ENCODE measurements at regions not wholly inside any gene's neighbourhood (a gene's known extent, or its start where the extent isn't known, plus 50 kb on each side); places are given as distances from the start of the nearest gene placed in this dataset.

DNA sequence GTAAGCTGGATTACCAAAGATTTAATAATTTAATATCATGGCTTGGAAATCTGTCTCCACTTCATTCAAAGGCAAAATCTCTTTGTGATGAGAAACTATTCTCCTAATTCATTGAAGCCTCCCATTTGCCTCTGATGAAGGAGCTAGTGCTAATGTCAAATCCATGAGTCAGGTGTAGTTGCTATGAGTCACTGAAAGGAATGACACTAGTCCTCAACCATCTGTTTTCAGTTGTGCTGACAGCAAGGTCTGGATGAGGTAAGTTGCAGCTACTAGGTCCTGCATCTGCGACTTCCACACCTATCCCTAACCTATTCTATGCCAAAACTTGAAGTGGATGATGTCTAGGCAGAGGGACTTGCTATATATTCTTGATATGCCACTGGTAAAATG lies 324.0 kb upstream of the UBE2E3 start:
- DNase-seq, result no peak

DNA sequence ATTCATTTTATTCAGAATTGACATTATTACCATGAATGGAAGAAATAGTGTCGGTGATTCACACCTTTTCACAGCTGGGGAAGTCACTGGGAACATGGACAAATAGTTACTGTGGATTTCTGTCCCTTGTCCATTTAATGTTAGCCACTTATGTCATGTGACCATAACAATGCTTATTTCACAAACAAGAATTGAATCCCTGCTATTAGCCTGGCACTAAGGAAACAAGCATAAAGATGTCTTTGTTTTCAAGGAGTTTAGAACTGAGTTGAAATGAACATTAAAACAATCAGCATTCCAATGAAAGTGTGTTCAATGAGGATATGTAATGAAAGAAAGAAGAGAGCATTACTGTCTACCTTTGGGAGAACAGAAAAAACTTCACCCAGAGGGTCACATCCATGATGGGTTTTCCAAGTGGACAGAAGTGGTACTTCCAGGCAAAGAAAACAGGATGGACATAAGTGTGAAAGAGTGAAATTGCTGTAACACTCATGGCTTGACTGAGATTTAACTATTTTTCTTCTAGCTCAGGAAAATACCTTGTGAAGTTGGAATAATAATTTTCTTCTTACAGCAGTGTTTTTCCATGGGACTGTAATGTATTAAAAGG lies 324.5 kb upstream of the UBE2E3 start:
- no peak for DNase-seq

DNA sequence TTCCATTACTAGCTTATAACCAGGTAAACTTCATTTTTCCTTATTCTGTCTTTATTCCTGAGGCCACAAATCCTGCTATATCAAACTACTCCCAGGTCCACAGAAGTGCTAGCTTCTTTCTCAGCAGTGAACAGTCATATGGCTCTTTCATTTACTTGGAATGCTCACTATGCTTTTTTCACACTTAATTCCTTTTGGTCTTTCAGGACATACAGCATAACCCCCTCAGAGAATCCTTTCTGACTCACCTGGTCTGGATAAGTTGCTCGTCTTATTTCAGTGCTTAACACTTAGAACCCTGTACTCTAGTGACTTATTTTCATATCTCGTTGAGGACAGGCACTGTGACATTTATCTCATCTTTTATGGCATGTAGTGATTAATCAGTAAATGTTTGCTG lies 325.0 kb upstream of the UBE2E3 start:
- DNase-seq, result no peak

DNA sequence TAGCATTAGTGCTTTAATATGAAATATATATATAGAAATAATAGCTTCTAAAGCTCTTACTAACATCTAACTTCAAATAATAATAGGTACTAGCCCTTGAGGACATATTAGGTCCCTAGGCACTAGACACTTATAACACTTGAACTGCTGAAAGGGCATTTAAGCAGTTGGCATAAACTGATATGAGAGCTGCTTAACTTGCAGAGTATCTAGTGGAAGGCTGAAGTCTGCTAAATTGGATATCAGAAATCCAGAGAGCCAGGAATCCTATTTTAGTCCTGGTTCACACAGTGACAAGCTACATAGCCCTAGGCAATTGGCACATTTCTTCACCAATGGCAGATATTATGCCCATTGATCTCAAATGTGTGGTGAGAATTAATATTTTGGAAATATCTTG lies 326.9 kb upstream of the UBE2E3 start:
- no peak for DNase-seq

DNA sequence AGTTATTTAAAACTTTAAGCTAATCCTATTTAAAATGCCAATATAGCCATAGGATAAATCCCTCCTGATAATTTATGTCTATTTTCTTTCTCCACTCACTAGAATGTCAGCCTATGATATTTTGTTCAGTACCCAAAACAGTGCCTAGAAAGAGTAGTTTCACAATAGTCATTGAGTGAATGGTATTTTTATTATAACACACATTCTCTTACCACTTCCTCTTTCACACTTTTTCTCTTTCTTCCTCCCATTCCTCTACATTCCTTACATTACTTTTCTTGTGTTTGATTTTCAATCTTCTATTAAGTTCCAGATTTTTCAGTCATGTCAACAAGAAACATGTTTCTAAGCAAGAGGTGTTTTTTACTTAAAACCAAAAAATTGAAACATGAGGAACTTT lies 327.6 kb upstream of the UBE2E3 start:
- no peak for DNase-seq

DNA sequence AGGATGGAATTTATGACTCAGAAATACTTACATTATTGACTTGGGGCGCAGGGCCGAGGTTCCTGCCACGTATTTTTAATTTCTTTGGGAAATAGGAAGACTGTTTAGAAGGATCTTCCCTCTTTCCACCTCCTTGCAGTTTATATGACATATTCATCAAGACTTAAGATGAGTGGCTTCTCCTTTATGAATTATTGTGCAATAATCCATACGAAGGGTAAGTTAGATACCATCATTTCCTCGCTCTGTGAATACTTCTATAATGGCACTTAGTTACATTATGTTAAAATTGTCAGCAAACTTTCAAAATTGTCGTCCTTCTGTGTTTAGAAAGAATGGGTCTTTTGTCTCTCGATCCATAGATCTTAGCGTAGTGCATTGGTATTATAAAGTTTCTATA lies 328.8 kb upstream of the UBE2E3 start:
- no peak for DNase-seq

DNA sequence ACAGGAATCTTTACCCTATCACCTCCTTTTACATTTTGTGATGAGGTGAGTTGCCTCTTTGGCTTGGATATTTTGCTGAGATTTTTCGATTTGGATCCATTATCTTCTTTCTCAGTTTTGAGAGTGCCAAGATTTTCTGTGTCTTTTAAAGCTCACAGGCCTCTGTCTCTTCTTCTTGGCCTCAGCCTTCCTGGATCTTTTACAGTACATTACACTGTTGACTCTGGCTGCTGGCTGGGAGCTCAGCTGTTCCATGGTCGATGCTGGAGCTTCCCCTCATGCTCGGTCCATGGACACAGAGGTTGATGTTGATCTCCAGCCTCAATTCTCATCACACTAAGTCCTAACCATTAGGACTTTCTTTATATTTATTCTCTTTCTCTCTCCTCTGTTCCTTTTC lies 332.8 kb upstream of the UBE2E3 start:
- no peak for DNase-seq

DNA sequence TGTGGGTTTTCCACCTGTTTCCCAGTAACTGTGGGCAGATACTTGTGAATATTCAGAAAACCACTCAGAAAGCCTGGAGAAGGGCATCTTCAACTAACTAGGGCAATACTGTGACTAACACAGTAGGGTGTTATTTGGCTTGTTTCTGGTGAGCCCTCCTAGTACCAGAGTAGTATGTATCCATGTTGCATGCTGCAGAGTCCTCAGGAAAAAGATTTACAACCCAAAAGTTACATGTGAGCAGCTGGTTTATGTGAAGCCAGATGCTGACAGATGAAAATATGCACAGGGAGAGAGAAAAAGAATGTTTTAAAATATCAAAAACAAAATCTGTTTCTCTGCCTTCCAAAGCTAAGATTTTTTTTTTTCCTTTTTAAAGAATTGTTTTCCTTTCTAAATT lies 333.2 kb upstream of the UBE2E3 start:
- DNase-seq, result no peak

DNA sequence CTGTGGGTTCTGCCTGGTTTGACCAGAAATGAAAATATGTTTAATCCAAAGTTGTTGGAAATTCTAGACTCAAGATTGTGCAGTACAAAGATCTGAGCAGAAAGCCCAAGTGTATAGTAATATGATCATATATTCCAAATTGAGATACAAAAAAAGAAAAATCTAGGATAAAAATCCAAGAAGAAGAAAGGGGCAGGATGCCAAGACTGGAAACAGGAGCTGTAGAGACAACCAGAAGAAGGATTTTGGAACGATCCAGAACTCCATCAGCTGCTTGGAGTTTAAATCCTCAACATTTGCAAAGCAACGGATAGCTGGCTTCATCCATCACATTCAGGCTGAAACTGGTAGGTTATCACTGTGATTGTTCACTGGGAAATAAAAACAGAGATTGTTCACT lies 333.6 kb upstream of the UBE2E3 start:
- no peak for DNase-seq

DNA sequence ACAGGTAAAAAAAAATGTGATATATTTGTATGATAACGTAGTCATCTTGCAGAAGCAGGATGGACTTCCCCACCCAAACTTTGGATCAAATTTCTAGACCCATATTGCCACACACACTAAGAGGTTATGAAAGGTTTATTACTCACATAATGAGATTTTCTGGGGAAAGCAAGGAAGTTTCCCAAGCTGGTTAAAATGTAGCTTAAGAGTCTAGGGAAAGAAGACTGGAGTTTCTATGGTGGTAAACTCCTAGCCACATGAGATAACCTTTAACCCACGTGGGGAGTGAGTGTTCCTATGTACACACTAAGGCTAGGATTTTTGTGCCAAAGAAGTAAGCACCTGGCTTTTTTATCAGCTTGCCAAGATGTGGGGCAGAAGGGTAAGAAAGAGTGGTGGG lies 335.7 kb upstream of the UBE2E3 start:
- DNase-seq, result no peak

DNA sequence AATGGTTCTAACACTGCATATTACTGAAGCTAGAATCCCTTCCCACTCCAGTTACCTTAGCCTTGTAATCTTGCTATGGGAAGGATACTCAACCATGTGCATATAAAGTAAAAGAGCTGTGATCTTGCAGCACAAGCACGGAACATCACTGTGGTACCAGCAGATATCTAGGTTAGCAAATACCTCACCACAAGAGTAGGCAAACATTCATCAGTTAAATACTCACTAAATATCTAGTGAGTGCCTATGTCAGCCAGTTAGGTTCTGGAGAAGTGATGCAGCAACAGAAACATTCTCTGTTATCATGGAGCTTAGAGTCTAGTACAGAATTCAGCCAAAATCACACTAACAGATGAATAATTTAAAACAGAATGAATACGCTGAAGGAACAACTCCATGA lies 349.6 kb upstream of the UBE2E3 start:
- no peak for DNase-seq

DNA sequence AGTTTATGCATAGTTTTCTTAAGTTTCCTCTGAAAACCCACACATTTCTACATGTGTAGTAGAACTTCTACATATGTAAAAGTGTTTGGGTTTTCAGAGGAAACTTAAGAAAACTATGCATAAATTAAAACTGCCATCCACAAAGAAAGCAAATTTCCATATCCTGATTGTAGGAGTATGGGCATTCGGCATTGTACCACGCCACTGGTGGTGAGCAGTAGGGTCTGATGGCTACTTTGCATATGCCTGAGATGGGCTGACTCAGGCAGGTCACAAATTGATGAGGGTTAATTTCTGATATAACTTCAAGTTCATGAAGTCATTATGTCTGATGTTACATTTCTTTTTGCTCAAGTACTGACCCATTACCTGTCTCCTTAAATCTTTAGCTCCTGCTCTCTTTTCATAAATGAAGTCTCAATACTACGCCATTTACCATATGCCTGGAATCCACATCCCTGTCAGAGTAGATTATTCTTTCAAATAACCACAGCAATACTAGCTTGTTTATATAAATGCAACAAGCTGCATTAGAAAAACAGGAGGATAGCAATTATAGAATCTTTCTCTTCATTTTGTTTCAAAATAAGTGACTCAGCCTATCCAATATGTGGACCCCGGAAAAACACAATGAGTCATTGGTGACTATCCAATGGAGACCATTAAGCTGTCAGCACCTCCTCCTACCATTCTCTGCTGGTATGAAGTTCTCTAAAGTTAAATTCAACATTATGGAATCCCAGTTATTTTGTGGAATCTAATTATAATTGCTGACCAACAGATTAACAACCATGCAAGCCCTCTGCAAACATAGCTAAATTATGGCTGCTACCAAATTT lies 355.2 kb upstream of the UBE2E3 start:
- no peak for DNase-seq

DNA sequence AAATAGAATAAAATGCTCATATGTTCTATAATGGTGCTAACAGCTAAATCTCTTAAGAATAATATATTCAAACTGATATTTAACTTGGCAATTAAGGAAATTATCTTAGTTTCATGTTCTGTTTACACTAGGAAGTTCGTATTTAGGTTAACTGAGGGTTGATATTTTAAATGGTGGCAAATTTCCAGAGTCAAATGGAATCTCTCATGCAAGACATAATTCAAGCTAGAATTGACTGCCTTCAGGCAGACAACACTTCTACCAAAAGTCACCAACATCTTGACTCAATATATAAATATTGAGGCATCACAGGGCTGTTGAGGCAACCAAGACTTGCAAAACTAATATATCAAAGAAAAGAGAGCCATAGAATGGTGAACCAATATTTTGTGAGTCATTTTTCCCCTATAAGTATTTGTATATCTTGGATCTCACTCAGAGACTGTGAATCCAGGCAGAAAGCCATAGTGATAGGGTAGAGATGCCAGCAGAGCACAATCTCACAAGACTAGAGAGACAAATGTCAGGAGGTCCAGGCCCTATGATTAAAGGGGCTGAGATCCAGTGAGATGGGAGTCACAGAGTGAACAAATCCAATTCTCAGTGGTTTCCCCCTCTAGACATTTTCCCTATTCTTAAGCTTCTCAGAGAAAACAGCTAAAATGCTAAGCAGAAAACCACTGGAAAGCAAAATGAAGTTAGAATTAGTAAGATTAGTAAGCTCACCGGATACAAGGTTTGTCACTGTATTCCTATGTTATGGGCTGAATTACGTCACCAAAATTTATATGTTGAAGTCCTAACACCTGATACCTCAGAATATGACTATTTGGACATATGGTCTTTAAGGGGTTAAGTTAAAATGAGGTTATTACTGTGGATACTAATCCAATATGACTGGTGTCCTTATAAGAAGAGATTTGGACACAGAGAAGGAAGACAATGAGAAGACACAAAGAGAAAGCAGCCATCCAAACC lies 358.2 kb upstream of the UBE2E3 start:
- DNase-seq, result no peak

DNA sequence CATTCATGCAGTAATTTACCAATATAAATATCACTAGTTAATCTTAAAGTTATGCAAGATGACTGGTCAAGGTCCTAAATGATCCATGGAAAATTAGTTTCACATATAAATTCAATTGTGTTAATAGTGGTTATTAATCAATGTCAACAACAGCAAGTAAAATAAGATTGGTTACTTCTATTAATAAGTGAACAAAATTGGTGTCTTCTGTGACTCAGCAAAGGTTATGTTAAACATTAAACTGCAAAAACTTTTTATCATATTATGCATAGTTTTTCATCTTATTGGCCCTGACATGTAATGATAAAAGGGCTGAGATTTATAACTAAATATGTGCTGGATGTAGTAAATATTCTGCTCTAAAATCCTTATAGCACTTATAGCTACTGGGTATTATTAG lies 359.0 kb upstream of the UBE2E3 start:
- DNase-seq, result no peak

DNA sequence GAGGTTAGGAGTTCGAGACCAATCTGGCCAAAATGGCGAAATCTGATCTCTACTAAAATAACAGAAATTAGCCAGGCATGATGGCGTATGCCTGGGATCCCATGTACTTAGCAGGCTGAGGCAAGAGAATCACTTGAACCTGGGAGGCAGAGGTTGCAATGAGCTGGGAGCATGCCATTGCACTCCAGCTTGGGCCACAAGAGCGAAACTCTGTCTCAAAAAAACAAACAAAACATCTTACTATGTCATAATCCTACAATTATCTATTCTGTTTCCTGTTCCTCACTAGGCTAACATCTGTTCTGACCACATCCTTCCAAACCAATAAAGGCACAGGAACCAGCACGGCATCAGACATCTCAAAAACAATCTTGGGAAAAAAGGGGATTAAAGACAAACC lies 361.8 kb upstream of the UBE2E3 start:
- no peak for DNase-seq

DNA sequence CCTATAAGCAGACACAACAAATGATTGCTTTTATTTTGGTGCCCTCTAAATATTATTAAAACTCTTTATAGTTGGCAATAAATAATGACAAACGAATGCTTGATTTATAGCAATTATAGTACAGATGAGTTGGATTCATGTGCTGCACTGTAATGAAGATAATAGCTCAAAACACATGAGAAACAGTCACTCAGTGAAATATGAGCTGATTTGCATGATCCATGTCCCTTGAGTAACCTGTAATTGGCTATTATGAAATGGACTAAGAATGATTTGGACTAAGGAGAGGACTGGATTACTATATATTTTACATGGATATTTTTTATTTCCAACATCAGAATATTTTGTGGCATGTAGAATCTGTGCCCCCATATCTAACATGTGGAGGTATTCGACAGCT lies 365.6 kb upstream of the UBE2E3 start:
- no peak for DNase-seq

DNA sequence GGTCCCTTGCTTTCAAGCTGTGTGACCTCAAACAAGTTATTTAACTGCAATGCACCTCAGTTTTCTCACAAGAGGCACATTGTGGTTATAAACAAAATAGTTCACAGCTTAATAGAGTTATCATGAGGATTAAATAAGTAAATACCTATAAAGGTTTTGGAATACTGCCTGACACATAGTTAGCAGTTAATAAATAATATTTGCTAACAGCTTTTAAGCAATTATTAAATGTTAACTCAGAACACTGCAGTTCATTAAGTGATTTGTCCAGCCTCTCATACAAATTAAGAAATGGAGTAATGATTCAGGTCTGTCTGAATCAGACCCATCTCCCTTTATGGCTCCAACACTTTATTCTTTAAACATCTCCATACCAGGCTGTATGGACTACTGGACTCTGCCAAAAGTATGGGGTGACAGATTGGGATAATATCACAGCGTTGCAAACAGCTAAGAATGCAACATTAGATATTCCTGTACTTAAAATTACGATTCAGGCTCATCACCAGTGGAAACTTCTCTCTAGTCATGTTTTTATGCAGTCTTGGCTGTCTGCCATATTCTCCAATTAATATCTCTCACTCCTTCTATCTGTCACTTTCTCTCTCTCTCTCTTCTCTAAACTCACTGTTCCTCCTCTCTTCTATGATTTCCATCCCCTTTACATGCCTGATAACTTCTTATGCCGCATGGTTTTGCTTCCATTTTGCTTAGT lies 370.6 kb upstream of the UBE2E3 start:
- no peak for DNase-seq

DNA sequence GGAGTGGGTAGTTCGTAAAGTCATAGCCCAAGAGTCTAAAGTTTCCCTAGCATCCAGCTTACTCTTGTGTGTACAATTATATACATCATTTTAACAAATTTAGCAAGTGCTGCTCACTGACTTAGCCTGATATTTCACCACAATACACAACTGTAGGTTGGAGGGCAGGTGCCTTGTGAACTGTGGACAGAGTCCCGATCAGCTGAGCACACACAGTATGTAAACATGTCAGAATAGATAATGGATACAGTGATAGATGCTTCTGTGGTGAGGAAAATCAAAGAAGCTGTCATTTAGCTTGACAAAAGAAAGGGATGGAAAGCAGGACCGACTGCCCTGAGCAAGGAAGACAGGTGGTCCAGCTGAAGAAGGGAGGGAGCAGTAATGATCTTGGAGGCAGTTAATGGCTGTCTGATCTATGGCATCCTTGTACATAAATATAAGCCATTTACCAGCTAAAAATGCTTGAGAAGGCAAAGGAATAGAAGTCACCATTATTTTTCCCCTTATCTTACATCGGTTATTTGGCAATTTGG lies 372.8 kb upstream of the UBE2E3 start:
- no peak for DNase-seq

DNA sequence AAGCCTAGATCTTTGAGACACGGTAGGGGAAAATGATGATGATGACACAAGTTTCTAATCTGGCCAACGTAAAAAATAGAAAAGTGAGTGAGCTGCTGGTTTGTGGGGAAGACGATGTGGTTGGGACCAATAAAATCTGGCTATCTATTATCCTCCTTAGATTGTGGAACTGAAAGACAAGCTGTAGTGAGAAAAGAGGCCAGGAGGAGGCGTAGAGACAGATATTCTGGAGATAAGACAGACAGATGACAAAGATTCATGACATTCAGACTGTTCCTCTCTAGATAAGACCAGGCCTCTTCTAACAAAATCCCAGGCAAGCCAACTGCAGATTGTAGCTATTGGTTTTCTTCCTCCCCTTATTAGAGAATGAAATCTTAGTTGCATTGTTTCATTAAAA lies 376.3 kb upstream of the UBE2E3 start:
- DNase-seq, result no peak

DNA sequence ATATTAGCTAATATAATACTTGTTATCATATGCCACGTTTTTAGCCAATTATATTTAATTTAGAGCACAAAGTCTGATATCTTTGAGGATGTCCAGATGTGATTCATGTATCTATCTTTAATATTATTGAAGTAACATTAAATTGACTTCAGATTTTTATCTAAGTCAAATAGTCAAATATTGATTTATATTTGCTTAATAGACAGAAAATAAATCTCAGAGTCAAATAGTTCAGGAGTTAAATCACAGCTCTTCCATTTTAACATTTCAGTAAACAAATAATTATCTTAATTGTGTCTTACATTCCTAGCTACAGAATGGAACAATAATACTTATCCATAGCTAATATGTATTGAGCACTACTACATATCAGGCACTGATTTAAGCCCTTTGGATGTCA lies 379.4 kb upstream of the UBE2E3 start:
- no peak for DNase-seq

DNA sequence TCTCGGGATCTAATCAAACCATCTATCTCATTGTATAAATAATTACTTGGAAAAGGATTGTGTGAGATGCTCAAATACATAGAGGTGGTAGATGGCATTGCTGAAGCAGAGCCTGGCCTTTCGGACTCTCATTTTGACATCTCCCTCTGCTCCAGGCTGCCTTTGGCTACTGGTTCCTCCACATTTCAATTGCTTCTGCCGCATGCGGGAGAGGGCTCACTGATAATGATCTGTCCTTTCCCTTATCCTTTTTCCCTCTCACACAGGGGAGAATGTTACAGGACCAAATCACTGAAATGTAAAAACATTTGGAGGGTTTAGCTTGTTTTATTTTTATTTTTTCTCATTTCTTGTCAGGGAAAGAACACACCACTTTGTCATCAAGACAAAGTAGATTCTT lies 380.6 kb upstream of the UBE2E3 start:
- no peak for DNase-seq

DNA sequence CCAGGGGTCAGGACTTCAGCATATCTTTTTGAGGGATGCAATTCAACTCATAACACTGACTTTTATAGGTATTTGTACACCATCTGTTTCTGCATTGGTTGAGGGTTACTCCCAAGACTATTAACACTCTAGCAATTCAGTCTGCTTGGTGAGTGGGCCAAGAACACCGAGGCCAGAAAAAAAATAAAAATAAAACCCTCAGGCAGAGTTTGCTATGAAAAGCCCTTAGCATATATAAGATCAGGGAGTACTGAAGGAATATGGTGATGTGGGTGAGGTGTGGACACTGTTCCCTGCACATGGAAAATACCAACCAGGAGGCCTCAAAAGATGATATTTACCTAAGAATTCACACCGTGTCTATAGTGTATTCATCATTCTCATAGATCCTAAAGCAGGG lies 383.2 kb upstream of the UBE2E3 start:
- DNase-seq, result no peak

DNA sequence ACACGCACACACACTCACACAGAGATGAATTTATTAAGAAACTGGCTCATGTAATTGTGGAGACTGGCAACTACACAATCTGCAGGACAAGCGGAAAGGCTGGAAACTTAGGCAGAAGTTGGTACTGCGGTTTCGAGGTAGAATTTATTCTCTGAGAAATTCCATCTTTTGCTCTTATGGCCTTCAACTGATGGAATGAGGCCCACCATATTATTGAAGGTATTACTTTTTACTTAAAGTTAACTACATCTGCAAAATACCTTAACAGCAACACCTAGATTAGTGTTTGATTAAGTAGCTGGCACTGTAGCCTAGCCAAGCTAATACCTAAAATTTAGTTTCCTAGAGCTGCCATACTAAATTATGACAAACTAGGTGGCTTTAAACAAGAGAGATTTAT lies 384.0 kb upstream of the UBE2E3 start:
- no peak for DNase-seq

Data from activated naive CD4-positive, alpha-beta T cell (primary cell).